Stimulated activated CD4-positive, alpha-beta T cell treated with anti-CD3 and anti-CD28 coated beads, Interleukin-4, amount 100 ng/mL, for 48 hours (primary cell): ENCODE measurements at regions not wholly inside any gene's neighbourhood (a gene's known extent, or its start where the extent isn't known, plus 50 kb on each side); places are given as distances from the start of the nearest gene placed in this dataset.
"Not testable (repeated sequence)": the region's sequence is repeated elsewhere in the genome, so short reads cannot be mapped to it uniquely, and the experiment has no call there.

Experiments
- DNase-seq, 2 donors: peaks; one replicate each; pipeline ENCODE4 v3.0.0-alpha.2; 2020; ENCODE audit warnings: low read depth in 2 of 2

- no peak for DNase-seq
These were observed 55.2 kb downstream of the RTL3 start for GRCh38 chrX:78603908-78604307.

DNA sequence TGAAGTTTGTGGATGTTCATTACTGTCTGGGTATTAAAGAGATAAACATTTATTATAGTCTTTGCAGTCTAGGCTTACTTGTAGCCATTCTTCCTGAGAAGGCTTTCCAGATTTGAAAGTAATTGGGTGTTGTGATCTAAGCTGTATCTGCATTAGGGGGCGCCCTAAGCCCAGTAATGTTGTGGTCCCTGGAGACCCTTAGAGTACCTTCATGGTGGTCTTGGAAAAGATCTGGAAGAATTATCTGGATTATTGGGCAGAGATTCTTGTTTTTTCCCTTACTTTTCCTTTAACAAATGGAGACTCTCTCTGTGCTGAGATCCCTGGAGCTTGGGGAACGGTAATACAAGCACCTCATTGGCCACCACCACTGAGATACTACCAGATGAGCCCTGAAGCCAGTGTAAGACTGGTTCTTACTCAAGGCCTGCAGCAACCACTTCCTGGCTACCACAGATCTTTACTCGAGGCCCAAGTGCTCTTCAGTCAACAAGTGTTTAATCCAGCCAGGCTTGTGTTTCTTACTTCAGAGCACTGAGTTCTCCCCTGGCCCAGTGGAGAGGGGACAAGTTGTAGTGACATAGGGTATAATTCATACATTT lies 63.1 kb downstream of the RTL3 start:
- DNase-seq: no peak

DNA sequence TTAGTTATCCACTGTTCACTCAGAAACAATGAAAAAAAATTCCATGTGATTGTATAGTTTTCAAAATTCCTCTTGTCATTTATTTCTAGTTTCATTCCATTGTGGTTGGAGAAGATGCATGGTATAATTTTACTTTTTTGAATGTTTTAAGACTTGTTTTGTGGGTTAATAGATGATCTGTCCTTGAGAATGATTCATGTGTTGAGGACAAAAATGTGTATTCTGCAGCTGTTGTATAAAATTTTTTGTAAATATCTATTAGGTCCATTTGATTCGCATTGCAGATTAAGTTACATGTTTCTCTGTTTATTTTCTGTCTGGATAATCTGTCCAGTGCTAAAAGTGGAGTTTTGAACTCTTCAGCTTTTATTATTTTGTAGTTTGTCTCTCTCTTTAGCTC lies 65.4 kb downstream of the RTL3 start:
- DNase-seq: no peak

DNA sequence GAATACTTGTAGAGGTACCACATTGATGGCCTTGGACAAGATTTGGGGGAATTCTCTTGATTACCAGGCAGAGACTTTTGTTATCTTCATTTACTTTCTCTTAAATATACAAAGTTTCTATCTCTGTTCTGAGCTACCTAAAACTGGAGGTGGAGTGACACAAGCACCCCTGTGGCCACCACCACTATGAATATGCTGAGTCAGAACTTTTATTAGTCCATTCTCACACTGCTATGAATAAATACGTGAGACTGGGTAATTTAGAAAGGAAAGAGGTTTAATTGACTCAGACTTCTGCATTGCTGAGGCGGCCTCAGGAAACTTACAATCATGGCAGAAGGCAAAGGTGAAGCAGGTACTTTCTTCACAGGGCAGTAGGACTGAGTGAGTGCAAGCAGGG lies 67.1 kb downstream of the RTL3 start:
- DNase-seq: no peak

GRCh38 chrX:78574306-78574705 lies 84.8 kb downstream of the RTL3 start:
- no peak for DNase-seq

DNA sequence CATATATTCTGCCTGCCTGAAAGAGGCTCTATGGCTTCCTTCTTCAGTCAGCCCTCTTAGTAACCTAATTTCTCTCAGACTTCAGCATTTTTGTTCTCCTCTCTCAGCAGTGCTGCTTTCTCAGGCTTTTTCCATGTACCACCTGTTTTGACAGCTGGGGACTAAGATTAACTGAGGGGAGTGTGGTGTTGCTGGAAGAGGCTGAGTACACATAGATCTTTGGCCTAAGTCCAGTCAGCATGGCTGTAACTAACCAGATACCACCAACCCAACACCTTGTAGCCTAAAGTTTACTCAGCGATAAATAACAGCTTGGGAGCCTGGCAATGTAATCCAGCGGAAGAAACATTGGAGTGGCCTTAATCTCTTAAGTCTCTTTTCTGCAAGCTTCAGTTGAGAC lies 85.5 kb downstream of the RTL3 start:
- no peak for DNase-seq

DNA sequence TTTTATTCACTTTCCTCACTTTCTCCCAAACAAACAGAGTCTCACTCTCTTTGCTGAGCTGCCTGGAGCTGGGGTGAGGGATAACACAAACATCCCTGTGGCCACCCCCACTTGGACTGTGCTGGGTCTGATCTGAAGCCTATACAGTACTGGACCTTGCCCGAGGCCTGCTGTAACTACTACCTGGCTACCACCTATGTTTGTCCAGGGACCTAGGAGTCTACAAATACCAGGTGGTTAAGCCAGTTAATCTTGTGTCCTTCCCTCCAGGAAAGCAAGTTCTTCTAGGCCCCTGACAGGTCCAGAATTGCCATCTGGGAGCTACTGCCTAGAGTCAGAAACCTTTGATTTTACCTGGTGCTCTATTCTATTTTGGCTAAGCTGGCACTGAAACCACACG lies 87.3 kb downstream of the RTL3 start:
- DNase-seq: no peak

DNA sequence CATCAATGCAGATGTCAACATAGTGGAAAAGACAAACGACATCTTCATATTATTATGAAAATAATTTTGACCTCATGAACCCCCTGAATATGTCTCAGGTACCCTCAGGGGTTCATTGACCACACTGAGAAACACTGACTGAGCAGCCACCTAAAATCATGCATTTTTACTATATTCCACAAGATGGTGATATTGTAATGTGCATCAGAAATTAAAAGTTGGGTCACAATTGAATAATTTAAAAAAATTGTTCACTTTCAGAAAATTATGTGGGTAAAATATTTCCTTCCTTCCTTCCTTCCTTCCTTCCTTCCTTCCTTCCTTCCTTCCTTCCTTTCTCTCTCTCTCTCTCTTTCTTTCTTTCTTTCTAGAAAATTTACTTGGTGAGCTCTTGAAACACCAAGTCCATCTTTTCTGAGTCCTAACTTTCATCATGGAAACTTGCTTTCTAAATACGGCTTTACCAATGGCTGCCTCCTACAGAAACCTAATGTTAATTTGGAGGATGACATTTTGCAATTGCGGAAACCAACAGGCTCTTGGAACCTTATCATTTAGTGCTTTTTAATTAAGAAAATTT lies 103.6 kb downstream of the RTL3 start:
- DNase-seq: no peak

GRCh38 chrX:78552628-78553027 lies 106.5 kb downstream of the RTL3 start:
- DNase-seq: not testable (repeated sequence)

GRCh38 chrX:78548012-78548411 lies 111.1 kb downstream of the RTL3 start:
- DNase-seq: no peak

DNA sequence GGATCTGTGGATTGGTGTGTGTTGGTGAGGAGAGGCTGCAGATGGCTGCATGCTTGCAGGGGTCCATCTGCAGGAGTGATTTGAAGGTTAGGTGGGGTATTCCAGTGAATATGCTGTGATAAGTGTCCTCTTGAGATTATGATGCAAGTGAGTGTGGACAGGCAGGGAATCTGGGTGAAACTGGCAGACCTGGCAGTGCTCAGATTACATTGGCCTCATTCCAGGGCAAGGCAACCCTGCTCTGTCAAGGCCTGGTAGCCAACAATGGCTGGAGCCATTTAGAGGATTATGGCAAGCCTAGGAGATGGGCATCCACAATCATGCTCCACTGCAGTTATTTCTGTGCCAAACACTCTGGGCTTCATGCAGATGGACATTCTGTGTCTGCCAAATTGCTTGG lies 113.9 kb downstream of the RTL3 start:
- no peak for DNase-seq

GRCh38 chrX:78543281-78543680 lies 115.8 kb downstream of the RTL3 start:
- DNase-seq: no peak

DNA sequence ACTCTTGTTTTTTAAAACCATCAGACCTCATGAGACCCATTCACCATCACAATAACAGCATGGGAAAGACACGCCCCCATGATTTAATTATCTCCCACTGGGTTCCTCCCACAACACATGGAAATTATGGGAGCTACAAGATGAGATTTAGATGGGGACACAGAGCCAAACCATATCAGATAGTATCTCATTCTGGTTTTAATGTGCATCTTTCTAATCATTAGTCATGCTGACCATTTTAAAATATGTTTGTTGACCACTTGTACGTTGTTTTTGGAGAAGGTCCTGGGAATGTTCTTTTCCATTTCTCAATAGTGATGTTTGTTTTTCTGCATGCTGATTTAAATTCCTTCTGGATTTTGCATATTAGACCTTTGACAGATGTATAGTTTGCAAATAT lies 119.0 kb downstream of the RTL3 start:
- no peak for DNase-seq

GRCh38 chrX:78534221-78534620 lies 124.9 kb downstream of the RTL3 start:
- DNase-seq: no peak

- no peak for DNase-seq
These were observed 126.8 kb downstream of the RTL3 start for GRCh38 chrX:78532363-78532762.

DNA sequence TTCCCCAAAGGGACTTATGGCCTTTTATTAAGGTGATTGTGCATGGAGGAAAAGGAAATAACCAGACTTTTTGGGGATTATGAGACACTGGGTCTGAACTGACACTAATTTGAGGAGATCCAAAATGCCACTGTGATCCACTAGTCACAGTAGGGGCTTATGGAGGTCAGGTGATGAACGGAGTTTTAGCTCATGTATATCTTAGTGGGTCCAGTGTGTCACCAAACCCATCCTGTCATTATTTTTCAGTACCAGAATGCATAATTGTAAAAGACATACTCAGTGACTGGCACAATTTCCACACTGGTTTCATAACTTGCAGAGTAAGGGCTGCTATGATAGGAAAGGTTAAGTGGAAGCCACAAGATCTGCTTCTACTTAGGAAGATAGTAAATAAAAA lies 131.3 kb downstream of the RTL3 start:
- no peak for DNase-seq

DNA sequence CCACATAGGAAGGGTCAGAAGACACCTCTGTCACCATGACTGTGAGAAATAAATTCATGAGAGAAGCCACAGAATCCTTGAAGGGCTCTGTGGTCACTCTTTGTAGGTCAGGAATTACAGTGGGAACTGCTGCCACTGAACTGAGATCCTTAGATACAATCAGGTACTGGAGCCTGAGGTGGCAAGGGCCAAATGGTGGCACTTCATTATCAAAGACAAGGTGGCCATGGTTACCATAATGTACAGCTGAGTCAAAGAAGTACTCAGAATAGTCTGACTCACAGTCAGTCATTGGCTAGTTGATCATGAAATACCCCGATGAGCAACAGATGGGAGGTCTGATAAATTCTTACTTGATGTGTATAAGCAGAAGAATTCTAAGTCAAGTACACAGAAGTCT lies 131.9 kb downstream of the RTL3 start:
- DNase-seq: no peak

- no peak for DNase-seq
These were observed 136.5 kb downstream of the RTL3 start for GRCh38 chrX:78522601-78523000.

- DNase-seq: peak in 1 of 2 donors; percentile 34
These were observed 142.0 kb downstream of the RTL3 start for GRCh38 chrX:78517124-78517523.

- no peak for DNase-seq
These were observed 144.3 kb downstream of the RTL3 start for GRCh38 chrX:78514852-78515251.

- DNase-seq: no peak
These were observed 145.0 kb downstream of the RTL3 start for GRCh38 chrX:78513971-78514738.

GRCh38 chrX:78506248-78506647 lies 152.9 kb downstream of the RTL3 start:
- DNase-seq: no peak

GRCh38 chrX:78496483-78496882 lies 162.6 kb downstream of the RTL3 start:
- DNase-seq: no peak
